Stimulated activated naive B cell treated with anti-CD40 and anti-IgM and Interleukin-4, amounts not matched to agents 10 μg/mL and 1 μg/mL and 100 μg/mL, for 72 hours (primary cell): ENCODE measurements at regions not wholly inside any gene's neighbourhood (a gene's known extent, or its start where the extent isn't known, plus 50 kb on each side); places are given as distances from the start of the nearest gene placed in this dataset.

Experiments used
- ATAC-seq, 2 donors: fragments of 150-1000 bp; cut with Tn5 transposase; replicated peaks; 2 replicates each; pipeline ENCODE4 v1.10.0; 2021; ENCODE audit warnings: moderate library complexity in 1 of 2
- DNase-seq: peaks from one replicate; pipeline ENCODE4 v3.0.0; 2021
- H3K27ac Mint-ChIP-seq: one replicate; pipeline ENCODE4 v1.8.0; 2022; ENCODE audit warnings: mild to moderate bottlenecking, mixed read lengths
- H3K27me3 Mint-ChIP-seq, 2 donors: one replicate each; pipeline ENCODE4 v1.8.0; 2022; ENCODE audit warnings: mixed read lengths in 2 of 2
- H3K36me3 Mint-ChIP-seq, 2 donors: one replicate each; pipeline ENCODE4 v1.8.0; 2022; ENCODE audit warnings: mixed read lengths in 2 of 2, mild to moderate bottlenecking in 1 of 2
- H3K4me1 Mint-ChIP-seq, 2 donors: one replicate each; pipeline ENCODE4 v1.8.0; 2022; ENCODE audit warnings: mixed read lengths in 2 of 2, mild to moderate bottlenecking in 1 of 2
- H3K4me3 Mint-ChIP-seq, 2 donors: one replicate each; pipeline ENCODE4 v1.8.0; 2022; ENCODE audit warnings: mild to moderate bottlenecking in 2 of 2, mixed read lengths in 2 of 2, moderate library complexity in 1 of 2
- H3K9me3 Mint-ChIP-seq, 2 donors: one replicate each; pipeline ENCODE4 v1.8.0; 2022; ENCODE audit warnings: mixed read lengths in 2 of 2, mild to moderate bottlenecking in 1 of 2

DNA sequence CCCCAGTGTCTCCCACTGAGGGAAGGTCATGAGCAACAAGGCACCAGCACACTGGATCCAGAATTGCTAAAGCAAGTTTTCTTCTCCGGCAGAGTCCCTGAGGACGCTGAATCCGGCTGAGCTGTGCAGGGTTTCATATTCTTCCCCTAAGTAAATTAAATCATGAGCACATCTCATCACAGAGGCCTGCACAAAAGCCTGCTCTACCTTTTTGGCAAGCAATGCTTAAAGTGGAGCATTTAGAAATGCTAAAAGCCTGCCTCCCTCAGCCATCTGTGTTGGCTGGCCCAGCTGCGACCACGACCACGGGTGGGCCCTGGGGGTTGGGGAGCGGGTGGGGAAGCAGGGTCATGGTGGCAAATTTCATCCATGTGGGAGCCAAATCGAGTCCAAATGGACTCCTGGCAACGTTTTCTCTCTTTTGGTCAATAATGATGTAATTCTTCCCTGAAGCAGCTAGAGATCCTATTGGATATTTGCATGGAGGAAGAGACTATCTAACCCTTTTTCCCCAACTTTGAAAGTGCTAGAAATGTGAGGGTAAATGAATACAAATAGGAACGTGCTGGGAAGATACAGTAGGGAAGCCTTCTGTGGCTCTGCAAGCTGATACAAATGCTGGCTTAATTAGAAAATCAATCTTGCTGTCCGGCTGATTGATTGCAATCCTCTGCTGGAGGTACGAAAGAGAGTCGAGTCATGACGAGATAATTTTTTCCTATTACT, 532.8 kb upstream of the TBL1XR1 start:
- DNase-seq (no peak), ATAC-seq (no peak)
- Mint-ChIP-seq H3K4me3 (no peak overlapping the region), H3K9me3 (peaks cover 0 to 3% of the 10 kb centered on the region in 2 donors), H3K4me1 (peaks cover 11 to 30% of the 10 kb centered on the region in 2 donors), H3K27ac (no peak overlapping the region), H3K27me3 (no peaks in the 10 kb centered on the region), H3K36me3 (peaks cover 0 to 5% of the 10 kb centered on the region in 2 donors)

GRCh38 chr3:177730814-177731213, 533.5 kb upstream of the TBL1XR1 start:
- Mint-ChIP-seq H3K4me3 (no peak overlapping the region), H3K9me3 (peaks cover 0 to 3% of the 10 kb centered on the region in 2 donors), H3K27me3 (no peaks in the 10 kb centered on the region), H3K36me3 (peaks cover 0 to 5% of the 10 kb centered on the region in 2 donors), H3K27ac (no peak overlapping the region), H3K4me1 (peaks cover 11 to 28% of the 10 kb centered on the region in 2 donors)
- DNase-seq = no peak
- no peak for ATAC-seq

GRCh38 chr3:177731644-177732268, 534.5 kb upstream of the TBL1XR1 start:
- no peak overlapping the region for H3K4me3 Mint-ChIP-seq
- H3K4me1 Mint-ChIP-seq = peaks cover 7 to 22% of the 10 kb centered on the region in 2 donors
- peaks cover 0 to 3% of the 10 kb centered on the region in 2 donors for H3K9me3 Mint-ChIP-seq
- no peak overlapping the region for H3K27ac Mint-ChIP-seq
- ATAC-seq (no peak), DNase-seq (no peak)
- H3K27me3 Mint-ChIP-seq = no peaks in the 10 kb centered on the region
- H3K36me3 Mint-ChIP-seq = peaks cover 0 to 5% of the 10 kb centered on the region in 2 donors

- H3K27me3 Mint-ChIP-seq = no peaks in the 10 kb centered on the region
- peaks cover 0 to 1% of the 10 kb centered on the region in 2 donors for H3K9me3 Mint-ChIP-seq
- ATAC-seq (no peak), DNase-seq (no peak)
- H3K36me3 Mint-ChIP-seq = peaks cover 0 to 2% of the 10 kb centered on the region in 2 donors
- no peak overlapping the region for H3K27ac Mint-ChIP-seq
- peaks cover 4 to 16% of the 10 kb centered on the region in 2 donors for H3K4me1 Mint-ChIP-seq
- H3K4me3 Mint-ChIP-seq = no peak overlapping the region
Observed at GRCh38 chr3:177733233-177733632, 536.0 kb upstream of the TBL1XR1 start.

DNA sequence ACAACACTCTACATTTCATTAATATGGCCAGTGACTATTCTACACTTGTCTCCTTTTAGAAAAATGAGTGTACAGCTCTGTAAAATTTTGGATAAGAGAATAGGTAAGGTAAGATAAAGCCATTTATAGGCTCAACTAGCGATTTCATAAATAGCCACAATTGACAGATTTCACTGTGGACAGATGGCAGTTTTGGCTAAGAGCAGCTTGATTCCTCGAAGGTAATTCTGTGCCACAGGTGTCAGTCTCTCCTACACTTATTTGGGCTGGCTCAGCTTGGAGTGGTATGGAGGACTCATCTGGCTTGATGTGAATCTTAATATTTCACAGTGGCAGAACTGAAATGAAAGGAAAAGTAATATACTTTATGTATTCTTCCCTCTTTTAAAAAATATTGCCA, 536.7 kb upstream of the TBL1XR1 start:
- ATAC-seq (no peak), DNase-seq (no peak)
- Mint-ChIP-seq H3K4me1 (peaks cover 2 to 9% of the 10 kb centered on the region in 2 donors), H3K36me3 (no peaks in the 10 kb centered on the region), H3K27ac (no peak overlapping the region), H3K4me3 (no peak overlapping the region), H3K9me3 (no peaks in the 10 kb centered on the region), H3K27me3 (no peaks in the 10 kb centered on the region)

- Mint-ChIP-seq H3K4me1 (no peaks in the 10 kb centered on the region), H3K27ac (no peak overlapping the region), H3K9me3 (no peaks in the 10 kb centered on the region)
Observed at GRCh38 chr3:177735431-177735830, 538.1 kb upstream of the TBL1XR1 start.

DNA sequence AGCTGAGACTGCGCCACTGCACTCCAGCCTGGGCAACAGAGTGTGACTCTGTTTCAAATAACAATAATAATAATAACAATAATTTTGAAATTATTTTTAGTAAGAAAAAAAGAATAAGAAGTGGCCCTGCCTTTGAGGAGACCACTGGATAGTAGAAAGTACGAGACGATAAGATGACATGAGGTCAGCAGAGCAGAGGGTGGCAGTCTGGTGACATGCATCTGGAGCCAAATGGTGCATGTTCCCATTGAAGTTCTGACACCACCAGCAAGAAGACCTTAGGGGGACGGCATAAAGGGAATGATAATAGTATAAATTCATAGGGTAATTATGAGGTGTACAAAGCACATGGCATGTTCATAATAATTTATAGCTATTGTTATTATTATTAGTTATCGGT, 542.2 kb upstream of the TBL1XR1 start:
- no peak for ATAC-seq

More at GRCh38 chr3:177735431-177735830, 538.1 kb upstream of the TBL1XR1 start:
- no peak for DNase-seq
- no peak for ATAC-seq
- Mint-ChIP-seq H3K4me3 (no peak overlapping the region), H3K36me3 (no peaks in the 10 kb centered on the region), H3K27me3 (no peaks in the 10 kb centered on the region)

DNA sequence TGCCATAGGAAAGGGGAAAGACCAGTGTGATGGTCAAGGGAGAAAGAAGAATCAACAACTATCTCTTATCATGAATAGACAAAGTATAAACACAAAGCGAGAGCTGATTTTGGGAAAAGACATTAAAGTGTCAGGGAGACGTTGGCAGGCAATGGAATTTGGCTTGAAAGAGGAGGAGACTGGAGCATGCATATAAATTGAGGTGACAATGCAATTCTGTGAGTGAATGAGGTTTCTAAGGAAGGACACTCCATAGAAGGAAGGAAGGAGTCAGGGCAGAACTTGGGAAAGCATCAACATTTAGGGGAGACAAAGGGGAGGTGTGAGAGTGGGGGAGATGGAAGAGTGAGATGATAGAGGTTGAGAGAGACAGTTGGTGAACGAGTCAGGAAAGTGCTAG, 543.0 kb upstream of the TBL1XR1 start:
- H3K27me3 Mint-ChIP-seq = no peaks in the 10 kb centered on the region
- H3K36me3 Mint-ChIP-seq = no peaks in the 10 kb centered on the region
- H3K4me3 Mint-ChIP-seq = no peak overlapping the region
- DNase-seq = no peak
- peaks cover 4 to 16% of the 10 kb centered on the region in 2 donors for H3K4me1 Mint-ChIP-seq
- no peak overlapping the region for H3K27ac Mint-ChIP-seq
- H3K9me3 Mint-ChIP-seq = peaks cover 0 to 4% of the 10 kb centered on the region in 2 donors
- ATAC-seq = no peak

More for the DNA sequence above, 542.2 kb upstream of the TBL1XR1 start:
- peaks cover 4 to 16% of the 10 kb centered on the region in 2 donors for H3K4me1 Mint-ChIP-seq
- no peak for DNase-seq
- no peak overlapping the region for H3K4me3 Mint-ChIP-seq
- H3K27ac Mint-ChIP-seq = no peak overlapping the region
- H3K36me3 Mint-ChIP-seq = no peaks in the 10 kb centered on the region
- no peaks in the 10 kb centered on the region for H3K27me3 Mint-ChIP-seq
- H3K9me3 Mint-ChIP-seq = peaks cover 0 to 4% of the 10 kb centered on the region in 2 donors

GRCh38 chr3:177742273-177742672, 545.0 kb upstream of the TBL1XR1 start:
- peak; percentile 93 to 94 for ATAC-seq
- H3K27me3 Mint-ChIP-seq = no peaks in the 10 kb centered on the region
- no peak for DNase-seq
- no peaks in the 10 kb centered on the region for H3K36me3 Mint-ChIP-seq
- H3K27ac Mint-ChIP-seq = peak overlapping the region; percentile 5
- H3K4me3 Mint-ChIP-seq = peak overlapping the region in 1 of 2 donors; percentile 9
- H3K4me1 Mint-ChIP-seq = peaks cover 4 to 16% of the 10 kb centered on the region in 2 donors
- H3K9me3 Mint-ChIP-seq = peaks cover 0 to 4% of the 10 kb centered on the region in 2 donors

DNA sequence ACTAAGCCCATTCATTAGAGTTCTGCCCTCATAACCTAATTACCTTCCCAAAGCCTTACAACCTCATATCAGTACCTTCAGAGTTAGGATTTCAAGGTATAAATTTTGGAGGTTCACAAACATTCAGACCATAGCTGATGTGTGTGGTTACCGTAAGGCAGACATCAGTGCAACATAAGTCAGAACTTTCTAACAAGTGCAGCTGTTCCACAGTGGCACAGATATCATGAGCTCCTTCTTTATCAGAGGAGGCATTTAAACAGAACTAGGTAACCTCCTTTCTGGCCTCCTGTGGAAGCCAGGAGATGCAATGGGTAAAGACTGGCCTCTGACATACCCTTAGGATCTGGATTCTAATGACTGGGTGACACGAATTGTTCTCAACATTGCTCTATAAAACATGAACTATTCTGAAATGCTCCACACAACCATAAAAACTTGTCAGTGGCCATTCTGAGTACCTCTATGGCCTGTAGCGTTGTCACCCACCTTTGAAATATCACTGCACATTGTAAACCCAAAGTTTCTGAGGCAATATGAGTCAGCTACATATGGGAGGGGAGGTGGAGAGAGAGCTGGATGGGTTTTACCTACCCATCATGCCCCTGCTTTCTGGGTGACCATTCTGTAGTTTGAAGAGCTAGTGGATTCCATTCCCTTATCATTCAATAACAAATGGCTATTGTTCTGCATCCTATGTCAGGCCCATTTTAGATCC, 546.0 kb upstream of the TBL1XR1 start:
- no peak for DNase-seq
- Mint-ChIP-seq H3K4me3 (no peak overlapping the region), H3K27me3 (no peaks in the 10 kb centered on the region), H3K27ac (no peak overlapping the region), H3K36me3 (no peaks in the 10 kb centered on the region), H3K9me3 (peaks cover 0 to 4% of the 10 kb centered on the region in 2 donors), H3K4me1 (peaks cover 4 to 16% of the 10 kb centered on the region in 2 donors)
- peak; percentile 56 to 58 for ATAC-seq

GRCh38 chr3:177744873-177745606, 547.8 kb upstream of the TBL1XR1 start:
- Mint-ChIP-seq H3K27ac (no peak overlapping the region), H3K4me1 (peaks cover 4 to 16% of the 10 kb centered on the region in 2 donors), H3K9me3 (peaks cover 0 to 4% of the 10 kb centered on the region in 2 donors), H3K4me3 (no peak overlapping the region), H3K27me3 (no peaks in the 10 kb centered on the region), H3K36me3 (no peaks in the 10 kb centered on the region)
- ATAC-seq = no peak
- no peak for DNase-seq

DNA sequence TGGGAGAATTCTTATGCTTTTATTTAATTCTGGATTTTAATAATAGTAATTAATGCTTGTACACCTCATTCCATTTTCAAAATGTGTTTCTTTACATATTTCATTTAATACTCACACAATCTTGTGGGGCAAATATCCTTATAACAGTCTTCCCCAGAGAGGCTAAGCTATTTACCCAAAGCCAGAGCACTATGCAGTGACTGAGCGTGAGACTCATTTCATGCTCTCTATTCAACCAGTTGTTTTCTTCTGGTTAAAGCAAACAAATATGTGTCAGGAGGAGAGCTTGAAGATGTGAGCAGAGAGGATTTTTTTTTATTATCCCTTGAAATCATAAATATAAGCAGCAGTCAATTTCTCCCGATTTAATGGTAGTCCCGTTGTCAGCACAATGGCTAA, 548.3 kb upstream of the TBL1XR1 start:
- ATAC-seq (no peak), DNase-seq (no peak)
- Mint-ChIP-seq H3K9me3 (peaks cover 0 to 4% of the 10 kb centered on the region in 2 donors), H3K27ac (no peak overlapping the region), H3K27me3 (no peaks in the 10 kb centered on the region), H3K36me3 (no peaks in the 10 kb centered on the region), H3K4me3 (no peak overlapping the region), H3K4me1 (peaks cover 4 to 16% of the 10 kb centered on the region in 2 donors)

GRCh38 chr3:177746337-177746933, 549.2 kb upstream of the TBL1XR1 start:
- H3K4me3 Mint-ChIP-seq = no peak overlapping the region
- H3K27ac Mint-ChIP-seq = no peak overlapping the region
- no peaks in the 10 kb centered on the region for H3K36me3 Mint-ChIP-seq
- no peak for DNase-seq
- H3K27me3 Mint-ChIP-seq = no peaks in the 10 kb centered on the region
- peaks cover 0 to 4% of the 10 kb centered on the region in 2 donors for H3K9me3 Mint-ChIP-seq
- H3K4me1 Mint-ChIP-seq = peaks cover 4 to 16% of the 10 kb centered on the region in 2 donors
- no peak for ATAC-seq

DNA sequence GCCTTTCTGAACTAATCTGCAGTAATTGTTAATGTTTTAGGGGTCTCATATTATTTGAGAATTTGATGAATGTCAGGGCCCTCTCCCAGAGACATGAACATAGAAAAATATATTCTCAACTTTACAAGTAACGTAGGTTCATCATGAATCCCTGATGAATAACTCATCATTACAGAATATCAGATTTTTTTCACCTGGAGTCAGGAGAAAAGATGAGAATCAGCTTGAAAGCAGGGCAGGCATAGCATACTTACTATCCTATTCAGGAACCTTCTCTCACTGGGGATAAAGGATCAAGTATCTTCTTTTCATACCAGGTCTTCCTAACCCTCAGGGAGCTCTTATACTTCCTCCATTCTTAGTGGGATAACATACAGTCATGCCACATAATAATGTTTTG, 552.6 kb upstream of the TBL1XR1 start:
- Mint-ChIP-seq H3K27ac (no peak overlapping the region), H3K4me1 (no peaks in the 10 kb centered on the region), H3K27me3 (no peaks in the 10 kb centered on the region), H3K4me3 (no peak overlapping the region), H3K36me3 (no peaks in the 10 kb centered on the region), H3K9me3 (no peaks in the 10 kb centered on the region)
- no peak for ATAC-seq
- DNase-seq = no peak
